ENCODE measurements at regions not wholly inside any gene's neighbourhood (a gene's known extent, or its start where the extent isn't known, plus 50 kb on each side); places are given as distances from the start of the nearest gene placed in this dataset.

DNA sequence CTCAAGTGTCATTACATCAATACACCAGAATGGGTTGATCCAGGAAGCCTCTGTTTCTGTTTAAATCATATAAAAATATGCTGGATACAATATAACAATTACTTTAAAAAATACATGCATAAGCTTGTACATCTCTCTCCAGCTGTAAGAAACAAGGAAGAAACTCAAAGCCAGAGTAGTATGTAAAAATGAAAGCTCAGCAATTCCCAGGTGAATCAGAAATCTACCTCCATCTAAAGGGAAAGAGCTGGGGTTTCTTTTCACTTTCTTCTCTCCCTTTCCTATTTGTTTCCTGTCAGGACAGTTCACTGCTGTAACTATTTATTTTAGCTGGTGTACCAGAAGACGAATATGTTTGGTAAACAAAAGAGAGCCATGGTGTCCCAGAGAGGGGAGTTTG lies 301.0 kb upstream of the C1orf87 start:
- no peak for DNase-seq (ENCODE audit: low read depth)

DNA sequence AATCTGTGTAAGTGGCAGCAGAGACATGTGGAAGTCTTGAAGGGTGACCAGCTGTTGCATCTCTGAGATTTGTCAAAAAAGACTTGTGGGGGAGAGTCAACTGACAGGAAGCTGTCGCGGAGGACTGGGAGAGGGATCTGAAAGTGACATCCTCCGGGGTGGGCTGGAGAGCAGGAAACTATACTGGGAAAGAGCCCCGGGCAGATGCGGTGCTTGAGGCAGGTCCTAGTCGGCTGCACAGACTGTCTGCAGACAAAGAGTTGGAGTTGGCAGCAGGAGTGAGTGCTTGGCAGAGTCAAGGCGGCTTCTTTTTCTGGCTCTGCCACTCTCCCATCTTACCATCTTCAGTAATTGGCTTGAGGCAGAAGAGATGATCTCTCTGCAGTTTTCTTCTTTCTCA lies 294.0 kb upstream of the C1orf87 start:
- no peak for DNase-seq (ENCODE audit: low read depth)

DNA sequence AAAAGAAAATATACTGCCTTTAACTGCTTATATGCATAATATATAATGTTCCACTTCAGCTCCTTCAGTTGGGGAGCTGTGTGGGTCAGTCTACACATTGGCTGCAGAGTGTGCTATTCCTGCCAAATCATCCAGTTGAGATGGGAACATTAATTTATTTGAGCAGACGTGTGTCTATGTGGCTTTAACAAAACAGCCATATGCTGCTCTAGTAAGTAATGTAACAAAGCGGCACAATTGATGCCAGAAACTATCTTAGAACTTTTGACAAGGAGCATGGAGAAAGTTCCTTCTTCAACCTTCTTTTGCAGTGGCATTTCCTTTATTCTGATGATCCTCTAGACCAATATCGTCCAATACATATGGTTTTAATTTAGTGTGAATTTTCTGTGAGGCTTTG lies 285.9 kb upstream of the C1orf87 start:
- no peak for DNase-seq (ENCODE audit: low read depth)

DNA sequence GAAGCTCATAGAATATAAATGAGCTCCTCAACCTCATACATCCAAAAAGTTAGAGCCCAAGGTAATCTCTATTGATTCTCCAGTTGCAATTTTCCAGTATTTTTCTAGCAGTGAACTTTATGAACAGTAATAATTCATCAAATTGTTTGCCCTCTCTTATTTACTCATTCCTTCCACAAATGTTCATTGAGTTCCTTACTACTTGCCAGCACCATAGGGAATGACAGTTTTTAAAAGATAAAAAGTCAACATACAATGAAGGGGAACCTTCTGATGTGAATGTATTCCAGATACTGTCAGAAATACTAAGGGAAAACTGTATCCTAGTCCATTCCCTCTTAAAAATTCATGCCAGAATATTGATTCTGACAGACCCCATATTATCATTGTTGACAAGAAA lies 277.0 kb upstream of the C1orf87 start:
- no peak for DNase-seq (ENCODE audit: low read depth)

DNA sequence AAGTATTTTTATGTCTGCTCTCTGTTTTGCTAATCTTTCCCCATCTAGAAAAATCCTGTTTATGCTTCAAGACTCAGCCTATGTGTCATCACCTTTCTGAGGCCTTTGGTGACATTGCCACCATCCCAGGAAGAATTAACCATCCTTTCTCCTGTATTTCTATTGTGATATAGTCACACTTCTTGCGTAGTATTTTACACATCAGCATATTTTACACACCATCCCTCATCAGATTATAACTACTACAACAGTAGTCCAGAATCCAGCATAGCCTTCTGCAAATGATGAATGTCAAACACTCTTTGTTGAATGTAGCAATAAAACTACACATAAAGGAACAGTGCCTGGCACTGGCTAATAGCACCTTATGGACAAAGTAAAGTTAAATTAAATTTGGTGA lies 275.3 kb upstream of the C1orf87 start:
- no peak for DNase-seq (ENCODE audit: low read depth)

DNA sequence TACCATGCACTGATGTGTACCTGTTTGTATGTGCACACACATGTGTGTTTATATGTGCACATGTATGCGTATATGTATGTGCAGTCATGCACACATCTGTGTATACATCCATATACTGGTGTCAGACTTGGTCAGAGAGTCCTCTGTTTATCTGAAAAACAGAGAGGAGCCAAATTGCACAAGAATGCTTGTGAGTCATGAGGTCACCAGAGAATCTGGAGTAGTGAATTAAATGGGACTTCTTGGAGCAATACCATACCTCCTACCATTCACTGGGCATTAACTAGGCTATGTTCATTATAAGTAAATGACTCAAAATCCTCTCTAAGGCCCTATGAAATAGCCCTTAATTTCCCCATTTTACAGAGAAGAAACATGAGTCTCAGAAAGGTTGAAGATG lies 272.1 kb upstream of the C1orf87 start:
- DNase-seq (ENCODE audit: low read depth) = no peak

DNA sequence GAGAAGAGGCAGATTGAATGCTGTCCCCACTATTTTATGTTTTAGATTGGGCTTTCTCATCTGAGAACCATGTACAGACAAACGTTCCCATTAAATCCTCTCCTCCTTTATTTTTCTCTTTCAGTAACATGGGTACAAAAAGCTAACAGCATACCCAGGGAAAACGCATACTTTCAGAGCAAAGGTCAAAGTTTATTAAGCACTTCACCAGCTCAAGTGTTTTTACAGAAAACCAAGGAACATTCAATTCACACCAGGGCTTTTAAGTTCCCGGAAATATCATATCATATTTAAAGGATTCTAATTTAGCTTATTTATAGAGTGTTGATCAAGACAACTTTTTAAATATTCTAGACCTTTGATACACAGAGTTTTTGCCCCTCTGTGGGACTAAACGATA lies 271.5 kb upstream of the C1orf87 start:
- DNase-seq (ENCODE audit: low read depth) = no peak

DNA sequence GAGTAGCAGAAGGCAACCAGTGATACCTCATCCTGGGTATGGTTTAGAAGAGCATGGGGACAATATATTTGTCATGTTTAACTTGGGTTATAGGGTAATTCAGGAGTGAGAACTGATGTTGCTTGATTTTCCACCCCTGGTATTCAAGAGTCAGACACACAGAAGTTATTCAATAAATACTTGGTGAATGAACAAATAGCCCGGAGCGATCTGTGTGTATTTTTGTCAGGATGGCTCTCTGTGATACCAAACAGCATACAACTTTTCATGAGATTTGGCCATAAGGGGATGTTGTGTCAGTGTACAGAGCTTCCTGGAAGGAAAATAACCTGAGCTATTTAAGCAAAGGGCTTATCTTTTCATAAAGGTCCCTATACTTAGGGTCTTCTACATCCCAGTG lies 270.2 kb upstream of the C1orf87 start:
- DNase-seq (ENCODE audit: low read depth) = peak; percentile 15

DNA sequence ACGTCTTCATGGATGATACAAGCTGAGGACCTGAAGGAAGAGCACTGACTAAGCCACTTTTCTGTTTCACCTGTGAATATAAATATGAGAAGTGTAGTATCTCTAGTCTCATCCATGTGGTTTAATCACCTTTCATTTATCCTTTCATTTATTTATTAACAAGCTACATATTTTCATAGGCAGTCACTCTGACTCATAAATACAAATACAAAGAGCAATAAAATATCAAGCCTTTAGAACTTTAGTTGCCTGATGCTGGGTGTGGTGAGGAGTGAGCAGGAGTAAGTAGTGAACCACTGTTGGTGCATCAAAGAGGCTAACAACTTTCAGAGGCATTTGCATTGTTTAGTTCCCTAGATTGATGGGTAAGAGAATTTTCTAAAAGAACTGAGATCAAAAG lies 269.0 kb upstream of the C1orf87 start:
- DNase-seq (ENCODE audit: low read depth) = no peak

DNA sequence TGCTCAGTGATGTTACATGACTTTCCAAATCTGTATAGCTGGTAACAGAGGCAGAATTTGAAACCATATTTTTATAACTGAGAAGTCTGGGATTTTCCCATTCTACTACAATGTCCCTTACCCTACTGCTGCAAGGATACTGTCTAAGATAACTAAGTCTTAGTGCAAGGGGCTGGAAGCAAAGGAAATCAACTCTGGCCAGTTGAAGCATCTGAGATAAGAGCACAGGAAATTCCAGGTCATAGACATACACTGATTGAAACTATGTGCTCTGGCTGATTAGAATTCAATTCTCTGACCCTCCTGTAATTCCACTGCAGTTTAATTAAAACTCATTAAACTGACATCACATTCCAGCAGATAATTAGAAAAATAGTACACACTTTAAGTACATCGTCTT lies 267.7 kb upstream of the C1orf87 start:
- no peak for DNase-seq (ENCODE audit: low read depth)

DNA sequence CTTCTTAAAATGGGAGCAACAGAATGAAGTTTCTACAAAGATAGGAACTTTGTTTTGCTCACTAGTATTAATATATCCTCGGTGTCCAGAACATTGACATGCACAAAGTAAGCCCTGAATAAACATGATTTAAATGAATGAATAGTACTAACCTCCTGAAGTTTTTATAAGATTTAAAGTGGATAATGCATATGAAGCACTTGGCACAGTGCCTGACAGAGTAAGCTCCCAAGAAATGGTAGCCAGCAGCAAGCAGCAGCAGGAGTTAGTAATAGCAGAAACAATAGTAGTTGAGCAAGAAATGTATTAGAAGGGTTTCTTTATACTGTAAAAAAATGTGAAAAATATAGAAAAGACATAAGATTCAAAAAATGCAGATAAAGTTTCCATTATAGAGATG lies 258.1 kb upstream of the C1orf87 start:
- no peak for DNase-seq (ENCODE audit: low read depth)

DNA sequence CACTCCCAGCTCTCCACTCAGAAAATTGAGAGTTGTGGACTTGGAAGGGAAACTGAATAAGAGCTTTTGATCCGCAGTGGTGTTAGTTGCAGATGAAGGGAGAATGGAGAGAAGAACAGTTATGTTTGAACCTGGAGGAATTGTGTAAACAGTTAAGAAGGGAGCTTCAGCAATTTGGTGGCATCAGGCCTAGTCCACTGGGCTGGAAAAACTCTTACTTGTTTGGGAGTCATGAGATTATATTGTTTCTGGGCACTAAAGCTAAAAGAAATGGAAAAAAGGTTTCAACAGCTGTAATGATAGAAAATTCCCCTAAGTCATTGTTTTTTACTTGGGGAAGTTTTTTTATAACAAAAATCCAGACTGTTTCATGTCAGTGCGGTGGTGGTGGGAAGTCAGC lies 256.1 kb upstream of the C1orf87 start:
- no peak for DNase-seq (ENCODE audit: low read depth)

DNA sequence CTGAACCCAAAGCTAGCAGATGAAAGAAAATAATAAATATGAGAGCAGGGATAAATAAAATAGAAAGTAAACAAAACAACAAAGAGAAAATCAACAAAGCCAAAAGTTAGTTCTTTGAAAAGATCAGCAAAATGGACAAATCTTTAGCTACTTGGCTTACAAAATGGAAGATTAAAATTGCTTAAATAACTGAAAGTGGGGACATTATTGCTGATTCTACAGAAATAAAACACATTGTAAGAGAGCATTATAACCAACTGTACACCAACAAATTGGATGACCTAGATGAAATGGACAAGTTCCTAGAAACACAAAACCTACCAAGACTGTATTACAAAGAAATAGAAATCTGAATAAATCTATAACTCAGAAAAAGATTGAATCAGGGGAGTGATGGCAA lies 238.3 kb upstream of the C1orf87 start:
- no peak for DNase-seq (ENCODE audit: low read depth)

DNA sequence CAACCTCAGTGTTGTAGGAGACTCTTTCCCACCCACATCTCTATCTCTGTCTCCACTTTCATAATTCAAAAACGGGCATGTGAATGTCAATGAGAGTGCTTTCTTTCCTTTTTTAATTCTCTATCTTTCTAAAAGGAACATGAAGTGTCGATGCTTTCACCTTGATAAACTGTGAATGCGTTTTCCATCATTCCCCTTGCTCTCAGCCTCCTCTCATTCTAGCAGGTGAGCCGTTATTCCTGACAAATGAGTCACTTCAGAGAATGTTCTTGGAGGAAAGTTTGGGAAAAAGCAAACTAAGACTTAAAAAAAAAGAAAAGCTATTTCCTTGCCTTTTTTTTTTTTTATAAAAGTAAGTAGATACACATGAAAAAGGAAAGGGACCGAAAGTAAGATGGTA lies 226.0 kb upstream of the C1orf87 start:
- DNase-seq (ENCODE audit: low read depth) = no peak

DNA sequence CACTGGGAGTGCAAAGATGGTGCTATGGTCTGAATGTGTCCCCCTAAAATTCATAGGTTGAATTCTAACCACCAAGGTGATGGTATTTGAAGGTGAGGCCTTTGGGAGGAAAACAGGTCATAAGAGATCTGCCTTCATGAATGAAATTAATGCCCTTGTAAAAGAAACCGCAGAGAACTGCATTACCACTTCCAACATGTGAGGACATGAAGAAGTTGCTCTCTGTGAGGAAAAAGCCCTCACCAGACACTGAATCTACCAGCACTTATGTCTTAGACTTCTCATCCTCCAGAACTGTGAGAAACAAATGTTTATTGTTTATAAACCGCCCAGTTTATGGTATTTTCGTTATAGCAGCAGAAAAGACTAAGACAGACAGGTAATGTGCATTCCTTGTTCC lies 224.7 kb upstream of the C1orf87 start:
- no peak for DNase-seq (ENCODE audit: low read depth)

DNA sequence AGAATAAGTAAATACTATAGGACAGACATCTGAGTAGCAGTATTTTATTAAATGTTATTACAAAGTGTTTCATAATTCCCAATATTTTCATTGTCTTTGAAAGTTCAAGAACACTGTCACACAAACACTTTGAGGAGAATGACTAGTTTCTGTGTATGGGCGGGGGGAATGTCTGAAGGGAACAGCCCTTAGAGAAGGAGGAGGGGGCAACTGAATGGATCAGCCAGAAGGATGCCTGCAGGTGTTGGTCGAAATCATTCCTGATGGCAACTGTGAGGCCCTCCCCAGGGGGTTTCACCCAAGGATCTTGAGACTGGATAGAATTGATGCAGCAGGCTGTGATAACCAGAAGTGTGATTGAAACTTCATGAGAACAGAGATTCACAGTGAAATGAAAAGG lies 223.2 kb upstream of the C1orf87 start:
- DNase-seq (ENCODE audit: low read depth) = no peak

DNA sequence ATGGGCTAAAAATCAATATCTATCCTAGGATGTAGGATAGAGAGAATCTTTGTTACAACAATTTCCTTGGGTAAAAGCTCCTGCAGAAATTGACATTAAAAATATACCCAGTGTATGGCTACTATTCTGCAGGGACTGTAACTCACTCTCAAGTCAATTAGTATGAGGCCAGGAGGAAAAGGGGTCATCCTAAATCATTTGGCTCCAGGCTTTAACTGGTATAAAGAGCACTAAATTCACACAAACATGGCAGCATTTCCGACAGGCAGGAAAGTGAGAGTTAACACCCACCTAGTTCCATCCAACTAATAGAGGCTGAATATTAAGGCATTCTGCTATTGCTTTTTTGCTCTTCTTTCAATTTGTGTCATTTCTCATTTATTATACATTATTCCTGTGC lies 218.6 kb upstream of the C1orf87 start:
- no peak for DNase-seq (ENCODE audit: low read depth)

DNA sequence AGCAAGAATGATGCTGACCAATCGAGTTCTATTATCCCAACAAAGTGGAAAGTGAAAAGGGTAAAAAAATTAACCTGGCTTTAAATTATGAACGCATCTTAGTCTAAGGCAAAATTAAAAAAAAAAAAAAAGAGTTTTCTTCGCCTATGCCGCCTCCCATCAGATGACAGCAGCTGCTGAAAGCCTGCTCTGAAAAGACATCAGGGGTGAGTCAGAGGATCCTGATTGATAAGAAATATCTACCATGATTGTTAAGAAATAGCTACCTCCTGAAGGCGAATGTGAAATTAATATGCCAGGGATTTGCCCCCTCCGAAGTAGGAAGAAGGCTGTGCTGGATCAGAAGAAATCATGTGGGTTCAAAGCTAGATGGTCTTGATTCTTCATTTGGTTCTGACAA lies 216.8 kb upstream of the C1orf87 start:
- no peak for DNase-seq (ENCODE audit: low read depth)

DNA sequence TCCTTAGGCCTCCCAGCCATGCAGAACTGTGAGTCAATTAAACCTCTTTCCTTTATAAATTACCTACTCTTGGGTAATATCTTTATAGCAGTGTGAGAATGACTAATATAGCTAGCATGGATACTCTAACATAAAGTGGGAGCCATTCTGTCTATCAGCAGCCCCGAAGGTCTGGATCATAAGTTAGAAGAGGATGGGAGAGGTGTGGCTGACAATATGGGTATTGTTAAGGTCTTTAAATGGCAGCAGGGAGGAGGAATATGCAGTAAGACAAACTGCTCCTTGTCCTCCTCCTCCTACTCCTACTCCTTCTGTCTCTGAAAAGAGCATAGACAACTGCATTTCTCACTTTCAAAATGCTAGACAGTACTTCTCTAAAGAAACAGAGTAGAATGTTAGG lies 214.0 kb upstream of the C1orf87 start:
- DNase-seq (ENCODE audit: low read depth) = no peak

DNA sequence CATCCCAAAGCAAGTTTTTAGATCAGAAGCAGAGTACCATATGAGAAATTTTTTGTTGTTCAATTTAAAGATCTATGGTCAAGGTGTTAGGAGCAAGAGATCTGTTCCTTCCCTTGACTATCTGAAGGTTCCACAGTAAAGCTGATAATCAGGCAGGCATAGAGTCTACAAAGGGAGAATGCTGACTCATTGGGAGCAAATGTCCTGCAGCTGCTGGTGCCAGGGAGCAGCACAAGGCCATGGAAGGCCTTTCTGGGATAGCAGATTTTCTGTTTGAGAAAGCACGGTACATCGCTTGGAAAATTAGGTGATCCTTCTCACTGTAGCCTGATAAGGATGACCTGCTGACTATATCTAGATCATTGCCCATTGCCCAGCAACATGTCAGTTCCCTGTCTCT lies 210.1 kb upstream of the C1orf87 start:
- DNase-seq (ENCODE audit: low read depth) = peak; percentile 19

DNA sequence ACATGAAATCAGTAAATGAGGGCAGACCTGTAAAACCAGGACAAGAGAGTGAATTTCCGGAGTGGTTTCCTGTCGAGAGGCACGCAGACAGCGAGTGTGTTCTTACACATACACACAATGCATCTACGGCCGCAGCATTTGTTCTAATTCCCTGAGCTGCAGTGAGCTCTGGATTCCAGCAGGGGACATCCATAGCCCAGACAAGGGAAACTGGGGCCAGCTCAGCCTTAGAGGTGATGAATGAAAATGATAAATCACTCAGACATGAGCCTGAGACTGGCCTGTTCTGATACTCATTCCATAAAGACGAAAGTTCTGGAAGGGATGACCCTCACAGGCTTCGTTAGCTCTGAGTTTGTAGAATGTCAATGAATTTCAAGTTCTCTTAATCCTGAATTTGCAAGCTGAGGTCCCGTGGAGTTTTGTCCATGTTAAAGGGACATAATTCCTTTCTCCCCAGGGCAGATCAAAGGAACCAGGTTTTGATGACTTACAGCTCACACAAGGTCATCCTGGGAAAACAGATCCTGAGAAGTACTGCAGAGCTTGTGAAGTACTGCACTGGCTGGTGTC lies 207.9 kb upstream of the C1orf87 start:
- DNase-seq (ENCODE audit: low read depth) = peak; percentile 67

DNA sequence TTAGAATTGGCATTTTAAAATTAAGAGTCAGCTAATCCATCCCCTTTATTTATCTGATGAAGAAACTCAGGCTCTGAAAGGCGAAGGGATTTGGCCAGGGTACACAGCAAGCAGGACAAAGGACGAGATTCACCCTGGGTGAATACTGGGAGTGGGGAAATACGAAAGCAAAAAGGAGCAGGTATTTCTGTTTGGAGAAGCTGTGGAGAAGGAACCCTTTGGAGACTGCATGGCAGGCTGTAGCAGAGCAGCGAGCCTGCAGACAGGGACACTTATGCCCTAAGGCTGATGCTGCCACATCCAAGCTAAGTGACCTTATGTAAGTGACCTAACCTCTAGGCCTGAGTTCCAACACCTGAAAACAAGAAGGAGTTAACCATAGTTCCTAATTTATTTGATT lies 207.2 kb upstream of the C1orf87 start:
- no peak for DNase-seq (ENCODE audit: low read depth)

DNA sequence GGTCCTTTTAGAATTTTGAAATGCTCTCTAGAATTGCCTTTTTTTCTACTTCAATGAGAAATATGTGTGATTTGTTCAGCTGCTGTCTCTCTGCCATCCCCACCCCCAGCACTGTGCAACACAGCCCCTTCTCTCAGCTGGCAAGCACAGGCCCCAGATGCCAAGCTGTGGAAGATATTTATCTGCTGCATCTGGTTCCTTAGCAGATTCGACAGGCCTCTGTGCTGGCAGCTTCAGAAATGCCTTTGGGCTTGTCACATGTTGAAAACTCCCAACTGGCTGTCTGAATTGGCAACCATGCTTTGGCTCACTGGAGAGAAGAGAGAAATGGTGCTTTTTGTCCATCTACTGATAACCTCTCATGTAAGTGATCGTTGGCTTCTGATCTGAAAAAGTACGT lies 206.7 kb upstream of the C1orf87 start:
- DNase-seq (ENCODE audit: low read depth) = peak; percentile 55

DNA sequence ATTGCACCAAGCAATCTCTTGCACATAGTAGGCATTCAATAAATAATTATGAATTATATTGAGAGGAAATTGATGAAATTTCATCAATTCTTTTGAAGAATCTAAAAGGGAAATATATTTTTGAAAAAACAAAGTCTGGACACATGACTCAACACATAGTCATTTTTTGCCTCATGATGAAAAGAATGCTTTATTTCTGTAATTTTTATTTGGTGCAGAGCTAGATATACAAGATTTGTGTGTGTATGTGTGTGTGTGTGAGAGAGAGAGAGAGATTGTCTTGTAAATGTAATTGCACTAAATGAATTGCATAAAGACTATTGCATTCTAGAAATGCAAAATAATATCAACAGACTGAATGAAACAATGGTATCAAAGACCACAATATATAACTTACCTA lies 206.2 kb upstream of the C1orf87 start:
- no peak for DNase-seq (ENCODE audit: low read depth)

DNA sequence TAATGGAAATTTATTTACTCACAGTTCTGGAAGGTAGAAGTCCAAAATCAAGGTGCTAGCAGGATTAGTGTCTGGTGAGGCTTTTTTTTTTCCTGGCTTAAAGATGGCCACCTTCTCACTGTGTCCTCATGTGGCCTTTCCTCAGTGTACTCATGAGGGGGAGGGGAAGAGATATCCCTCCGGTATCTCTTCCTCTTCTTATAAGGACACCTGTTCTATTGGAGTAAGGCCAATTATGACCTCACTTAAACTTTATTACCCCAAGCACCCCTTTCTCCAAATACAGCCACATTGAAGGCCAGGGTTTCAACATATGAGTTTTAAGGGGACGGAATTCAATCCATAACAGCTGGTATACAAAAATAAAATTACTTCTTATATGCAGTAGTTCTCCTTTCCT lies 203.7 kb upstream of the C1orf87 start:
- no peak for DNase-seq (ENCODE audit: low read depth)

All from RPMI7951 (cell line).